HUES48 (cell line): ENCODE measurements at regions not wholly inside any gene's neighbourhood (a gene's known extent, or its start where the extent isn't known, plus 50 kb on each side); places are given as distances from the start of the nearest gene placed in this dataset.

ENCODE experiments used
- H3K27ac ChIP-seq: one replicate; pipeline ENCODE4 v1.7.0; 2013; ENCODE audit warnings: low read depth, low read length, inconsistent platforms
- H3K27me3 ChIP-seq: 2 replicates; pipeline ENCODE4 v1.6.1; 2013; ENCODE audit warnings: mild to moderate bottlenecking, low read length; ENCODE audit not compliant: control insufficient read depth, insufficient read depth
- H3K36me3 ChIP-seq: 2 replicates; pipeline ENCODE4 v1.6.1; 2013; ENCODE audit warnings: low read length; ENCODE audit not compliant: control insufficient read depth, insufficient read depth
- H3K4me1 ChIP-seq: 2 replicates; pipeline ENCODE4 v1.6.1; 2013; ENCODE audit warnings: mild to moderate bottlenecking, low read length; ENCODE audit not compliant: control insufficient read depth, insufficient read depth
- H3K4me3 ChIP-seq: 2 replicates; pipeline ENCODE4 v1.5.1; 2013; ENCODE audit warnings: mild to moderate bottlenecking, low read depth, low read length
- H3K9ac ChIP-seq: 2 replicates; pipeline ENCODE4 v1.6.1; 2013; ENCODE audit warnings: mild to moderate bottlenecking, low read depth, low read length, moderate library complexity
- H3K9me3 ChIP-seq: 2 replicates; pipeline ENCODE4 v1.6.1; 2013; ENCODE audit warnings: low read length; ENCODE audit not compliant: control insufficient read depth, insufficient read depth

- no peaks in the 10 kb centered on the region for H3K9me3 ChIP-seq
- H3K27me3 ChIP-seq, result no peaks in the 10 kb centered on the region
- peaks cover 9% of the 10 kb centered on the region; the same call in 1 of the 2 replicates for H3K4me1 ChIP-seq
- no peak overlapping the region for H3K9ac ChIP-seq
- H3K36me3 ChIP-seq, result no peaks in the 10 kb centered on the region
- H3K4me3 ChIP-seq, result no peak overlapping the region
- H3K27ac ChIP-seq, result no peak overlapping the region
Measured at GRCh38 chr5:115024922-115025321, 144.8 kb downstream of the TRIM36 start.

- Histone ChIP-seq H3K9me3 (no peaks in the 10 kb centered on the region), H3K4me1 (no peaks in the 10 kb centered on the region), H3K27me3 (no peaks in the 10 kb centered on the region), H3K27ac (no peak overlapping the region), H3K36me3 (no peaks in the 10 kb centered on the region), H3K4me3 (no peak overlapping the region), H3K9ac (no peak overlapping the region)
Measured at GRCh38 chr5:115022303-115022702, 147.4 kb downstream of the TRIM36 start.

- Histone ChIP-seq H3K36me3 (no peaks in the 10 kb centered on the region), H3K9me3 (no peaks in the 10 kb centered on the region), H3K27ac (no peak overlapping the region), H3K9ac (no peak overlapping the region), H3K27me3 (no peaks in the 10 kb centered on the region), H3K4me1 (no peaks in the 10 kb centered on the region), H3K4me3 (no peak overlapping the region)
Measured at GRCh38 chr5:115016646-115017045, 153.1 kb downstream of the TRIM36 start.

GRCh38 chr5:114999176-114999575 is 170.5 kb downstream of the TRIM36 start:
- no peak overlapping the region for H3K9ac ChIP-seq
- H3K9me3 ChIP-seq, result no peaks in the 10 kb centered on the region
- no peaks in the 10 kb centered on the region for H3K36me3 ChIP-seq
- H3K4me1 ChIP-seq, result no peaks in the 10 kb centered on the region
- H3K4me3 ChIP-seq, result no peak overlapping the region
- H3K27ac ChIP-seq, result no peak overlapping the region
- no peaks in the 10 kb centered on the region for H3K27me3 ChIP-seq

- Histone ChIP-seq H3K27me3 (no peaks in the 10 kb centered on the region), H3K4me1 (no peaks in the 10 kb centered on the region), H3K36me3 (no peaks in the 10 kb centered on the region), H3K9ac (no peak overlapping the region), H3K27ac (no peak overlapping the region), H3K4me3 (no peak overlapping the region), H3K9me3 (no peaks in the 10 kb centered on the region)
Measured at GRCh38 chr5:114989512-114989911, 180.2 kb downstream of the TRIM36 start.

- H3K4me3 ChIP-seq, result no peak overlapping the region
- no peaks in the 10 kb centered on the region for H3K36me3 ChIP-seq
- no peaks in the 10 kb centered on the region for H3K9me3 ChIP-seq
- no peak overlapping the region for H3K9ac ChIP-seq
- no peaks in the 10 kb centered on the region for H3K27me3 ChIP-seq
- H3K4me1 ChIP-seq, result no peaks in the 10 kb centered on the region
- H3K27ac ChIP-seq, result no peak overlapping the region
Measured at GRCh38 chr5:114988096-114988495, 181.6 kb downstream of the TRIM36 start.

- Histone ChIP-seq H3K4me3 (no peak overlapping the region), H3K36me3 (no peaks in the 10 kb centered on the region), H3K9me3 (no peaks in the 10 kb centered on the region), H3K27ac (no peak overlapping the region), H3K27me3 (no peaks in the 10 kb centered on the region), H3K4me1 (no peaks in the 10 kb centered on the region), H3K9ac (no peak overlapping the region)
Measured at GRCh38 chr5:114984796-114985195, 184.9 kb downstream of the TRIM36 start.

GRCh38 chr5:114981111-114981510 is 188.6 kb downstream of the TRIM36 start:
- no peaks in the 10 kb centered on the region for H3K36me3 ChIP-seq
- H3K4me3 ChIP-seq, result no peak overlapping the region
- H3K27ac ChIP-seq, result no peak overlapping the region
- H3K4me1 ChIP-seq, result no peaks in the 10 kb centered on the region
- H3K9me3 ChIP-seq, result no peaks in the 10 kb centered on the region
- H3K27me3 ChIP-seq, result no peaks in the 10 kb centered on the region
- H3K9ac ChIP-seq, result no peak overlapping the region

- Histone ChIP-seq H3K4me3 (no peak overlapping the region), H3K4me1 (no peaks in the 10 kb centered on the region), H3K27ac (no peak overlapping the region), H3K9ac (no peak overlapping the region), H3K27me3 (no peaks in the 10 kb centered on the region), H3K36me3 (no peaks in the 10 kb centered on the region), H3K9me3 (no peaks in the 10 kb centered on the region)
Measured at GRCh38 chr5:114977979-114978573, 191.6 kb downstream of the TRIM36 start.

GRCh38 chr5:114969482-114969881 is 200.2 kb downstream of the TRIM36 start:
- Histone ChIP-seq H3K4me3 (no peak overlapping the region), H3K9me3 (no peaks in the 10 kb centered on the region; the same call in 1 of the 2 replicates), H3K36me3 (no peaks in the 10 kb centered on the region), H3K27me3 (no peaks in the 10 kb centered on the region), H3K4me1 (no peaks in the 10 kb centered on the region), H3K27ac (no peak overlapping the region), H3K9ac (no peak overlapping the region)

- no peak overlapping the region for H3K9ac ChIP-seq
- H3K27me3 ChIP-seq, result no peaks in the 10 kb centered on the region
- no peaks in the 10 kb centered on the region for H3K9me3 ChIP-seq
- no peak overlapping the region for H3K4me3 ChIP-seq
- no peaks in the 10 kb centered on the region for H3K4me1 ChIP-seq
- H3K27ac ChIP-seq, result no peak overlapping the region
- H3K36me3 ChIP-seq, result no peaks in the 10 kb centered on the region
Measured at GRCh38 chr5:114957384-114957783, 212.3 kb downstream of the TRIM36 start.

GRCh38 chr5:114953565-114953964 is 216.1 kb downstream of the TRIM36 start:
- Histone ChIP-seq H3K27me3 (no peaks in the 10 kb centered on the region), H3K4me1 (no peaks in the 10 kb centered on the region), H3K4me3 (no peak overlapping the region), H3K9ac (no peak overlapping the region), H3K27ac (no peak overlapping the region), H3K9me3 (no peaks in the 10 kb centered on the region), H3K36me3 (no peaks in the 10 kb centered on the region)
